Fibroblast of upper back skin (primary cell): ENCODE measurements at regions not wholly inside any gene's neighbourhood (a gene's known extent, or its start where the extent isn't known, plus 50 kb on each side); places are given as distances from the start of the nearest gene placed in this dataset.
"Not testable (repeated sequence)": the region's sequence is repeated elsewhere in the genome, so short reads cannot be mapped to it uniquely, and the experiment has no call there.

Experiments
- DNase-seq: peaks from one replicate; pipeline ENCODE4 v3.0.0-alpha.2; 2013

DNA sequence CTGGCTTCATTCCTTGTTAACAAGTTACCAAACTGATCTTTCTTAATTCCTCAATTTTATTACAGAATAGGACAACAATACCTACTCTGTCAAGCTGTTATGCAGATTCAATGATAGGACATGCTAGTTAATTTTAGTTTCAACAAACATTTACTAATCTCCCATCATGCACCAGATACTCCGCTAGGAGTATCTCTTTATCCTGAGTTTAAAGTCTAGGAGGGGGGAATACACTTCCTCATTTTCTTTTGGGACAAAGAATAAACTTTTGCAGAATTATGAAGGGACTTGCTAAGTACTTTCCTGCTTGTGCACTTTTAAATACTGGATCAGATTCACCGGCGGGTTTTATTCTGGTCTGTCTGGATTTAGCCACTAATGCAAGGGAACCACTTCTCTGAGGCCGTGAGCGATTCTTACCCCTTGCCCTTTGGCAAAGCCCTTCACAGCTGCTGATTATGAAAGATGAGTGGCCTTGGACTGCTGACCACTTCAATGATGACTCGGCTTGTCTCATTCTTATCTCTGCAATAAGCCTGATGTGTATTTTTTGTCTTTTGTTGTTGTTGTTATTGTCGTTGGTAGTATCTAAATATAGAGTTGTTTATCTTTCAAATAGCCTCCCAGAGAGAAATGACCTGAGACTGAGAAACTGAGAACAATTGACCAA is 73.9 kb downstream of the RMI1 start:
- no peak for DNase-seq

DNA sequence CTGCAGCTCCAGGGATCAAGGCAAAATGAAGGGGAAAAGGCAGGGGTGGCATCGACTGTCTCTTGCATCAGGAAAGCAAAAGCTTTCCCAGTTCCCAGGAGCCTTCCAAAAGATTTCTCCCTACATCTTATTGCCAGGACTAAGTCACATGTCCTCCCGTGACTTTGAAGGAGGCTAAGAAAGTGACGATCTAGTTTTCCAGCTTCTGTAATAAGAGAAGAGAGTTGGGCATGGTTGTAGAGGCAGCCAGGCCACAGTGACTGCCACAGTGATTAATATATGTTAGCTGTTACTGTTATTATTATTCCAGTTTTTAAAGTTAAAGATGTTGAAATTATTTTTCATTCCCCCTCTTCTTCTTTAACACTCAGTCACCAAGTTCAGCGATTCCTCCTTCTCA is 77.1 kb downstream of the RMI1 start:
- no peak for DNase-seq

DNA sequence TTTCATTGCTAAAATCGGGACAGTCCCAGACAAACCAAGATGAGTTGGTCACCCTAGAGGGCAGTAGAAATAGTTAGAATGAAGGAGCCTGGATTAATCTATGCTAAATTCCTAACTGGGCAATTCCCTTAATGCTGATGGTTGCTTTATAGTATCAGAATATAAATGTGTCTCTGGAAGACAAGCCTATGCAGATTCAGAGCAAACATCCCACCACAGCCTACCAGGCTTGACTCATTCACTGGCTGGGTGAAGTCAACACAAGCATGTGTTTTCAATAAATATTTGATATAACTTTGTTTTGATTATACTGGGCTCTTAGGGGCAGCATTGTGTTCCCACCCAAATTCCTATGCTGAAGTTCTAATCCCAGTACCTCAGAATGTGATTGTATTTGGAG is 79.3 kb downstream of the RMI1 start:
- DNase-seq, result peak; percentile 2

DNA sequence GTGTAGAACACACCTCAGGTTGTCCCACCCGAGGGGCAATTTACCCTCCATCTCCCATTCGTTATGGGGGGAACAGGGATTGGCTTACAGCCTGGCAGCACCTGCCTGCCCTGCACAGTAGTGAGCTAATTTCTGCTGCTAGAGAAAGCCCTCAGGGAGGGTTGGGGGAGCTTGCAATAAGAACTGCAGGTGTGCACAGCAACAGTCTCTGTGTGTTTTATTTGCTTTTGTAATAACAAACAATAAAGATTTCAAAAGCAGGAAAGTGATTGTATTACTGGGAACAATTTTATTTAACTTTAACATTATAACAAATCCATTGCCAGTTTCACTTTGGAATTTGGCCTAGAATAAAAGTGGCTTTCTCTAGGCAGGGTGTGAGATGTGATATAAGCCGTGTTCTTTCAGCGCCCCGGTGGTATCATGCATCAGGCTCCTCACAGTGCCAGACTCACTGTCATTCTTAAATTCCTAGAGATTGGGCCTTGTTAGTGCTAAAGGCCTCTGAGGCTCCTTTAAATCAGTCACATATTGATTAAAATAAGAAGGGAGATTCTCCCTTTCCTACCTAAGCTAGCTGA is 81.1 kb downstream of the RMI1 start:
- no peak for DNase-seq

DNA sequence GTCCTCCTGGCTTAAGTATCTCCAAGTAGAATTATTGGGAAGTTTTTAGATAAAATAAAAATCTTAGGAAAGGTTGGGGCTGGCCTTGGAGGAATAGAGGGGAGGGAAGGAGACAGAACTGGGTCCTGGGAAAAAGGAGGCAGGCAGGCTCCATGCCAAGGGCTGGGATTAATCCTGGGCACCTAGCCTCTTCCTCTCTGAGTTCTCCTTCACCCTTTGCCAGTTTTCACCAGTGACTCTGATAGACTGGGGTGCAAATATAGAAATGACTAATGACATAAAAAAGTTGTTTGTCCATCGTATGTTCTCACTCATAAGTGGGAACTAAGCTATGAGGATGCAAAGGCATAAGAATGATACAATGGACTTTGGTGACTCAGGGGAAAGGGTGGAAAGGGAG is 81.9 kb downstream of the RMI1 start:
- no peak for DNase-seq

DNA sequence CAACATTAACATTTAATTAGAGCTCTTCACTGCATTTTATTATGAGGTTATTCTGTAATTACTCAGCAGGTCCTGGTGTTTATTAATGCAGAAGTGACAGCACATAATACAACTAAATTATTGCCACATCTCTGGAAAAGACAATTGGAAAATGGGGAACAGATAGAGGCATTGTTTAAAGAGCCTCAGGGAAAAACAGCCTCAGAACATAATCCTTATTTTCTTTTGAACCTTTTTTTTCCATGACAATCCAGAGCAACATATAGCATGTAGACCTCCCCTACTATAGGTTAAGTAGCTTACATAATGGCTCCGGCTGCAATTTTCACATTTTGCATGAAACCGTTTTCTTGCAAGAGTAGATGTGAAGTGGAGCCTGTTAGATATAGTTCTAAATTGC is 87.2 kb downstream of the RMI1 start:
- DNase-seq, result no peak

DNA sequence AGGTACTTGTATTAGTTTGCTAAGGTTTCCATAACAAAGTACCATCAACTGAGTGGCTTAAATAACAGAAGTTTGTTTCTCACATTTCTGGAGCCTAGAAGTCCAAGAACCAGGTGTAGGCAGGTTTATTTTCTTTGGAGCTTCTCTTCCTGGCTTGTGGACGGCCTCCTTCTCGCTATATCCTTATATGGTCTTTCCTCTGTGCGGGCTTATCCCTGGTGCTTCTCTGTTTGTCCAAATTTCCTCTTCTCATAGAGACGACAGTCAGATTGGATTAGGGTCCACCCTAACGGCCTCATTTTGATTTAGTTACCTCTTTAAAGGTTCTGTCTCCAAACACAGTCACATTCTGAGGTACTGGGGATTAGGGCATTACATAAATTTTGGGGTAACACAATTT is 88.3 kb downstream of the RMI1 start:
- no peak for DNase-seq

DNA sequence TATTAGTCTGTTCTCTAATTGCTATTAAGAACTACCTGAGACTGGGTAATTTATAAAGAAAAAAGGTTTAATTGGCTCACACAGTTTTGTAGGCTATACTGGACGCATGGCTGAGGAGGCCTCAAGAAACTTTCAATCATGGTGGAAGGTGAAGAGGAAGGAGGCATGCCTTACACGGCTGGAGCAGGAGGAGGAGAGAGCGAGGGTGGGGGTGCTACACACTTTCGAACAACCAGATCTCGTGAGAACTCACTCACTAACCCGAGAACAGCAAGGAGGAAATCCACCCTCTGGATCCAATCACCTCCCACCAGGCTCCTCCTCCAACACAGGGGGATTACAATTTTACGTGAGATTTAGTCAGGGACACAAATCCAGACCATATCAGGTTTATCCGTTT is 90.0 kb downstream of the RMI1 start:
- no peak for DNase-seq

DNA sequence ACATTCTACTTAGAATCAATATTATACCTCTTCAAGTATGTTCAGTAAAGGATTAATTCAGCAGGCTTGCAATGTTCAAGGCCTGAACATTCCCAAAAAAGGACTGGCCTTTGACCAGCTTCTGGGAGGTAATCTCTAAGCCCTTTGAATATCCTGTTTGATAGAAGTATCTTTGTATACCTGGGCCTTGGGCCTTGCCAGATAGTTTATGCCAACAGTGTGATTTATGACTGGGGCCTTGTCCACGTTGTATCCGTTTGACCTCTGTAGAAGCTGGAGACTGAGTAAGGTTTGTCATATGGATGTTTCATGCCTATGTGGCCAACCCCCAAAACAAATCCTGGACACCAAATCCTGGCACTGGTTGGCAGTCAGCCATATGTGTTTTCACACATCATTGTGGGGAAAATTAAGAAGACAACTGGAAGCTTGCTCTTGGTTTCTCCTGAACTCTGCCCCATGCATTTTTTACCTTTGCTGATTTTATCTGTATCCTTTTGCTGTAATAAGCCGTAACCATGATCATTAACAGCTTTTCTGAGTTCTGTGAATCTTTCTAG is 92.1 kb downstream of the RMI1 start:
- DNase-seq, result no peak

DNA sequence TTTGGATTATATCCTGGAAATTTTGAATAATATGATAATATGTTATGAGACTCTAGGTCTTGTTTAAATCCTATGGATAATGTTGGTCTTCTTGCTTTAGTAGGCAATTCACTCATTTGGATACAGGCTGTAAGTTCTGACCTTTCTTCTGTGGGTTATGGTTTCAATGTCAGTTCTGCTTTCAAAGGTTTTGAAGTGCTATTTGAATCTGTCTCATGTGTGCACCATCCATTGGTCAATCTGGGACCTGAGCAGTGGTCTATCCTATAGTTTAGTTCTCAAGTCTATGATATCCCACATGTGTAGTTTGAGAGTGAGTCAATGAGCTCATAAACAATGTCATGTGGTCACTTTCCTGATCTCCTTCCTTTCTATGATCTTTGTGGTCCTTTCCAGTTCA is 94.4 kb downstream of the RMI1 start:
- no peak for DNase-seq

DNA sequence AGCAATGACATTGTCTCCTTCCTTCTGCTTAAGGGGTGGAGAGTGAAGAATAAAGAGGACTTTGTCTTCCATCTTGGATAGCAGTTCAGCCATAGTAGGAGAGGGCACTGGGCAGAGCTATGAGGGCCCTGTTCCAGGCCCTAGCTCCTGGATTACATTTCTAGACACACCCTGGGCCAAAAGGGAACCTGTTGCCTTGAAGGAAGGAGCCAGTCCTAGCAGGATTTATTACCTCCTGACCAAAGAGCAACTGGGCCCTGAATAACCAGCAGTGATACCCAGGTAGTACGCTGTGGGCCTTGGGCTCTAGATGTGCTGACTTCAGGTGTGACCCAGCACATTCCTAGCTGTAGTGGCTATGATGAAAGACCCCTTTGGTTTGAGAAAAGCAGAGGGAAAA is 95.8 kb downstream of the RMI1 start:
- no peak for DNase-seq

DNA sequence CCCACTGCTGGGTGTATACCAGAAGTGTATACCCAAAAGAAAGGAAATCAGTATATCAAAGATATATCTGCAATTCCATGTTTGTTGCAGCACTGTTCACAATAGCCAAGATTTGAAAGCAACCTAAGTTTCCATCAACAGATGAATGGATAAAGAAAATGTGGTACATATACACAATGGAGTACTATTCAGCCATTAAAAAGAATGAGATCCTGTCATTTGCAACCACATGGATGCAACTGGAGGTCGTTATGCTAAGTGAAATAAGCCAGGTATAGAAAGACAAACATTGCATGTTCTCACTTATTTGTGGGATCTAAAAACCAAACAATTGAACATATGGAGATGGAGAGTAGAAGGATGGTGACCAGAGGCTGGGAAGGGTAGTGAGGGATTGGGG is 97.2 kb downstream of the RMI1 start:
- not testable (repeated sequence) for DNase-seq

DNA sequence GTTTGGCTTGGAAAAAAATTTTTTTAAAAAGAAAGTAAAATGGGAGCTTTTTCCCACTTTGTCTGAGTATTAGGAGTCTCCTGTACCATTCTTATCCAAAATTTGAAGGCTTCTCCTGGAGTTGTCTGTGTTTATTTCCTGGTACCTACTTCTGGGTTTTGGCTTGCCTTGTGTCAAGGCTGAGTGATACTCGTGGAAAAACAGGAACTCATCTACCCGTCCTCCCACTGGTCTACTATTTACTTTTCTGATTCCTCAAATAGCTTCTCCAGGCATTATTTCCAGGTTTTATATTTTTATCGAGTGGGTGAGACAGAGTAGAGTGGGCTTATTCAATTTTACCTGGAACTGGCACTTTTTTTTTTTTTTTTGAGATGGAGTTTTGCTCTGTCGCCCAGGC is 99.4 kb downstream of the RMI1 start:
- DNase-seq, result no peak

DNA sequence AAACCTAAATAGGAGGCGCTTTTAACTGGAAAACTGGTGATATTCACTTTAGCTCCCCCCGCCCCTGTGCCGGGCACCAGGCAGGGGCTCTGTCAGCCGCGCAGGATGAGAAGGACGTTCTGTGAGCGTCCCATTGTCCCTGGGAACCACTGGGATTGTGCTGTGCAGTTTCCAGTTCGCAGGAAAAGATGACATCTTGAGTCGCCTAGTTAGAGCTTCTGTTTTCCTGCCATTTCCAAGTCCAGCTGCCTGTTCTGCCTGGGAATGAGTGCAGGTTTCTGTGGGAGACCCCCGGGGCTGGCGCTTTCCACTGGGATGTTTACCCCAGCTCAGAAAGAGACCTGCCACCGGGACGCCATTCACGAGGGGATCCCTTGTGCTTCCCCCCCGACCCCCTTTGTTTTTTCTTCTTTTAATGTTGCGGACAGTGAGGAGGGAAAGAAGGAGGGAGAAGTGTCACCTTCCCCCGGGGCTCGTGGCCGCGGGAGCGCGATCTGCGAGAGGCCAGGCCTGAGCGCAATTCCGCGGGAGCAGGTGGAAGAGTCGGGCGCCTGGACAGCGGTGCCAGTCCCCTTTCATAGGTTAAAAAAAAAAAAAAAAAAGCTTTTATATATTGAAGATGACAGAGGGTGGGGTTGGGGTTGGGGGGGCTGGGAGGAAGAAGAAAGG is 121.5 kb downstream of the RMI1 start:
- no peak for DNase-seq

DNA sequence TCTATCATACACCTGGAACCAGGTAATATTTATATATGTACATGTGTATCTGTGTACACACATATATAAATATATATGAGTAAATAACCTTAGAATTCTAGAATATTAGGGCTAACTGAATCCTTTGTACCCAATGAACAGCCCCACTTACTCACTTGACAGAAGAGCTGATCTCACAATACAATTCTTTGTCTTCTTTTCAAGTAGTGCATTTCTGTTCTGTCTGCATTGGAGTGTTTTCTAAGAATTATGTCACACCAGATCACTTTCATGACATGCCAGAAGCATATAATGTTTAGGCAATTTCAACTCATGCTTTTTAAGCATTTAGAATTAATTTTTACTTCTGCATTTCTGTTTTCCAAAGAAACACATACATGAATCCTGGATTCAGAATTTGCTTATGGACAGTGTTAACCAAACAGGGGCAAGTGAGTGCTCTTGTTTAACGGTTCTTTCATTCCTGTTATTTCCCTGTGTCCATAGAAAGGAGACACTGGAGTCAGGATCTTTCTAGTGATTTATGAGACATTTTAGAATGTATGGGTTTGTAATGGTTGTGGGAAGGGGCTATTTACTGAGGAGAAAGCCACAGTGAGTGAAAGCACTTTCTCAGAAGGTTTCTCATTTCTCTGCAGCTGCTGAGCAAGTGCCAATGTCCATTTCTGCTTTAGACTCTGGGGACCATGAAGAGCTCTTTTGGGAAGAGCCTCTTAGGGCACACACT is 123.2 kb downstream of the RMI1 start:
- no peak for DNase-seq

DNA sequence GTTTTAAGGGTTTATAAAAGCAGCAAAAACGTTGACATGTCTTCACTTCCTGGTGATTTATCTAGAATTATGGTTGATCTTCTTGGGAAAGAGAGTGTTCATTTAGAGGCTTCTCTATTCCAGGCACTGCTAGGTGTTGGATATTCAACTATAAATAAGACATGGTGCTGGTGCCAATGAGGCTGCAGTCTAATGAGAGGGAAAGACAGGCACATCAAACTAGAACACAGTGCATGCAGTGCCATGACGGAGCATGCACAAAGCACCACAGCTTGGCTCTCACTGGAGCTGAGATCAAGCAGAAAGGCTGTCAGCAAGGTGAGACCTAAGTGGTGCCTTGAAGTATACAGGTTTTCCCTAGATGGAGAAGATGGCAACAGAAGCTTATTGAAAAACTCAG is 126.5 kb downstream of the RMI1 start:
- no peak for DNase-seq

DNA sequence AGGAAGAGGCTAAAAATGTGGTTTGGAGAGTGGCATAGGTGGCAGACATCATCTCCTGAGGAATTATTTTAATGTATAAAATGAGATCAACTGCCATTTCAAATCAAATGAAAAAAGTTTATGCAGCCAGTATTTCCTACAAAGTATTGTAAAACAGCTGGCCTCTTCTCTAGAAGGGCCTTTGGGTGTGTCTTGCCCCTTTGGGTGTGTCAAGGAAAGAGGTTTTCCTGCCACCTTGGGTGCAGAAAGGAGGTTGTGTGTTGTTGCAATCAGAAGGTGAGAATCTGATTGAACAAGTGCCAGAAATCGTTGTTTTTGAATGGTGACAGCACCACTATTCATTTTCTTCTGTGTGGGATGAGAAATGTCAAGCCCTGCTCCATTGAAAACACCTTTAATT is 127.4 kb downstream of the RMI1 start:
- DNase-seq, result no peak

DNA sequence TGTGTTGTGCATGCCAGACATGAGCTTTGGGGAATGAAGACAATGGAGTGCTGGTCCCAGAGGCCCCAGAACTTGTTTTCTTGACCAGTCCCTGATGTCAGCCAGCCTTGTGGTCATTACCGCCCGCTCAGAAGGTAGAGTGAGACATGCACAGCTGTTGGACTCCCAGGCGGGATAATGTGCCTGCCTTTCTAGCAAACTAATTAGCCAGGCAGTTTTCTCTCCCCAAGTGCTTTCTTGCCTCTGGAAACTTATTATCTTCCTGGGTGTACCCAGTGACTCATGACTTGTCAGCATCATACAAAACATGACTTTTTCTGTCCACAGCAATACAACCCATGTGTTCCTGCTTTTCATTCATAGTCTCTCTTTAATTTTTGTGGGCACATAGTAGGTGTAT is 131.1 kb downstream of the RMI1 start:
- no peak for DNase-seq

DNA sequence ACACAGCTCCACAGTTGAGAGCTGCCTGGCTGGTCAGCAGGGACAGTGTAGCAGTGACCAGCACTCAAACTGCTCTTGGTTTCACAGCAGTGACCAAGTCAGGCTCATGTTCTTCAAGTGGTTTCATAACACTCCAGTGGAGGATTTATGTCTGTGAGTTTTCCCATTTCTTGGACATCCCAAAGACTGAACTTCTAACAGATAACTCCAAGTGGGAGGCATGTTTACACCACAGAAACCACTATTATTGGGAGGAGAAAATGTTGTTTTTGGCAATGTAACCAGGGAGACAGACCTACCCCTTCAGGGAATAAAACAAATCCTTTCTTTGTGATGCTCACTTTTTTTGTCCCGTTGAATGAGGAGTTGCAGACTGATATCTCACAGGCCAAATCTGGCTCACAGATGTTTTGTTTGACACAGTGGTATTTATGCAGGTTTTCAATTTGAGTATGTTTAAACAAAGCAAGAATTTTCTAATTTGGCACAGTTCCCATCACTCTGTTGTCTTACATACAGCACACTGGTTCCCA is 141.5 kb downstream of the RMI1 start:
- DNase-seq, result peak; percentile 61

DNA sequence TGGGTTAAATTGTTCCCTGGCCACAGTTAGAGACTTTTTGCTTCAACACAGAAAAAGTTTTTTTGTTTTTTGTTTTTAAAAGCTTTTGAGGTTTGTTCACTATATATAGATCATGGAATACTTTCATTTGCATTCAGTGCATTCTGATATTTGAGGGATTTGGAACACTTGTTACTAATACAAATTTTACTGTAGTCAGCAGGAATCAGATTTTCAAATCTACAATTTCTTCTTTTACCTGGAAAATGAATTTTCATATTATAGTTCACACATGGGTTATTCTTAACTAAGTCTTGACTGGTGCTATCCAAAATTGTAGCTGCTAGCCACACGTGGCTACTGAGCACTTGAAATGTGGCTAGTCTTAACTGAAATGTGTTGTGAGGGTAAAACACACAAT is 142.0 kb downstream of the RMI1 start:
- no peak for DNase-seq

DNA sequence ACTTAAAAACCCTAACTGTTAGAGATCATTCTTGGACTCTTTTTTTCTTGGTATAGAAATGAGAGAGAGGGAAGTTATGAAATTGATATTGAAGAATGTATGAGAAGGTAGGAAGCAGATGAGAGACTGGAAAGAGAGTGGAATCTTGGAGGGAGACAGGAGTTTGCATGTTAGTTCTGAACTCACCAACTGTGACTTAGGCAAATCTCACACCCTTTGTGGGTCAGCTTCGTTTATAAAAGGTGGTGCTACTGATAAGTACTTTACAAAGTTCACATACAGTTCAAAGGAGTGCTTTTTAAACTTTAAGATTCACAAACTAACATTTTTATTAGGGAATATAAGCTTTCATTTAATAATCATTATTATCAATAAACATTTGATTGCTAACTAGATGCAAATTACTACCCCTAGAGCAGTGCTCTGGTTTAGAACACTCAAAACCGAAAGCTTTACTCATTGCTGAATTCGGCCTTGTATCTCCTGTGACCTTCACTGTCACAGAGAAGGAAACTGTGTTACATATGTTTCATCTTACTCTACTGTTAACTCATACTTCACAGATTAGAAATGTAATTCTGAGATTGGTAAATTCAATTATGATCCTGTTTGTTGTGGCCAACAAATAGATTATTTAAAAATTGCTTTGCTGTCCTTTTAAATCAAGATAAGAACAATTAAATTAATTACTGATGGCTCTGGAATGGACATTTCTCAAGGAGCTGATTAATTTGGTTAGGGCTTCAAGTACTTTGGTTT is 143.2 kb downstream of the RMI1 start:
- DNase-seq, result no peak

DNA sequence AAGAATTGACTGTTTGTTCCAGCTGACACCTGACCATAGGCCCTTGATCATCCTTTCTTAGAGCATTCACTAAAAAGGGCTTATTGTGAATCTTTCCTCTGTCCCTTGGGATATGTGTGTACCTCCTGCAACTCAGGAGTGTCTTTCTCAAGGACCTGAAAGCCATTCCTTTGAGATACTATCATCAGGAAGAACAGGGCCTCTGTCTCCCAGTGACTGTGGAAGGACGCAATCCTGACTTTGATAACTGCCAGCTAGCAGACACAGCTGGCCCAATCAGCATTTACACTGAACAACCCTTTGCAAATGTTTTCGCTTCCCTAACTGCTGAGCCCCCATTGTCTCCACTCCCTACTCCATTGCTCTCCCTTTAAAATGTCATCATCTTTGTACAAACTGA is 144.4 kb downstream of the RMI1 start:
- DNase-seq, result no peak

DNA sequence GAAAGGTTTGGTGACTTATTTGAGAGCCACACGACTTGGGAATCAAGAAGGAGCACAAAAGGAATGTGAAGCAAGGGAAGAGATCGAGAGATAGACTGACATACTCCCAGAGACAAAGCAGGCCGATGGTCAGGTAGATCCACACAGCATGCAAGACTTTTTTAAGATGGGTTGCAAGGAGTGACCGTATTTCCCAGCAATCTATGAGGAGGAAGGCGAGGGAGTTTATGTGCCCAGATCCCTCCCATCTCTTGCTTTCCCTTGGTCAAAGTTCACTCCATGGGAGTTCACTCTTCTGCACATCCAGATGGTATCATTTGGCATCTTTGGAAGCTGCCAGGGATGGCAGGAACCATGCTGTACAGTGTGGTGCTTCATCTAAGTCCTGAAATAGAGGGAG is 148.9 kb downstream of the RMI1 start:
- no peak for DNase-seq
